Activated CD4-positive, alpha-beta T cell treated with anti-CD3 and anti-CD28 coated beads, Interleukin-2, amount 50 U/mL, for 48 hours (primary cell): ENCODE measurements at regions not wholly inside any gene's neighbourhood (a gene's known extent, or its start where the extent isn't known, plus 50 kb on each side); places are given as distances from the start of the nearest gene placed in this dataset.
"Not testable (repeated sequence)": the region's sequence is repeated elsewhere in the genome, so short reads cannot be mapped to it uniquely, and the experiment has no call there.

Experiments used
- DNase-seq, 2 experiments: peaks; one replicate each; pipeline ENCODE4 v3.0.0-alpha.2; 2020

- DNase-seq, result no peak
Measured at GRCh38 chr5:35561396-35561795, 56.3 kb upstream of the SPEF2 start.

GRCh38 chr5:35557748-35558147, 59.9 kb upstream of the SPEF2 start:
- DNase-seq, result no peak

- no peak for DNase-seq
Measured at GRCh38 chr5:35557199-35557598, 60.5 kb upstream of the SPEF2 start.

- no peak for DNase-seq
Measured at GRCh38 chr5:35554016-35554415, 63.6 kb upstream of the SPEF2 start.

GRCh38 chr5:35545190-35545589, 72.5 kb upstream of the SPEF2 start:
- DNase-seq, result no peak

- no peak for DNase-seq
Measured at GRCh38 chr5:35543408-35543807, 74.3 kb upstream of the SPEF2 start.

- DNase-seq, result no peak
Measured at GRCh38 chr5:35540002-35540401, 77.7 kb upstream of the SPEF2 start.

GRCh38 chr5:35538198-35538931, 79.3 kb upstream of the SPEF2 start:
- DNase-seq, result no peak

GRCh38 chr5:35533156-35533555, 84.5 kb upstream of the SPEF2 start:
- no peak for DNase-seq

GRCh38 chr5:35531553-35531952, 86.1 kb upstream of the SPEF2 start:
- not testable (repeated sequence) for DNase-seq

- DNase-seq, result no peak
Measured at GRCh38 chr5:35518104-35518503, 99.6 kb upstream of the SPEF2 start.

- DNase-seq, result no peak
Measured at GRCh38 chr5:35516271-35516670, 101.4 kb upstream of the SPEF2 start.

- no peak for DNase-seq
Measured at GRCh38 chr5:35513612-35514011, 104.1 kb upstream of the SPEF2 start.

- no peak for DNase-seq
Measured at GRCh38 chr5:35502206-35502605, 115.5 kb upstream of the SPEF2 start.

- DNase-seq, result no peak
Measured at GRCh38 chr5:35488791-35489190, 128.9 kb upstream of the SPEF2 start.

- DNase-seq, result no peak
Measured at GRCh38 chr5:35488055-35488454, 129.6 kb upstream of the SPEF2 start.

- DNase-seq, result no peak
Measured at GRCh38 chr5:35487233-35488025, 130.2 kb upstream of the SPEF2 start.

- no peak for DNase-seq
Measured at GRCh38 chr5:35485487-35485886, 132.2 kb upstream of the SPEF2 start.

GRCh38 chr5:35484241-35484640, 133.4 kb upstream of the SPEF2 start:
- DNase-seq, result no peak

GRCh38 chr5:35483780-35484179, 133.9 kb upstream of the SPEF2 start:
- no peak for DNase-seq

GRCh38 chr5:35483191-35483590, 134.5 kb upstream of the SPEF2 start:
- DNase-seq, result no peak

GRCh38 chr5:35482167-35482755, 135.4 kb upstream of the SPEF2 start:
- DNase-seq, result no peak

- no peak for DNase-seq
Measured at GRCh38 chr5:35478856-35479682, 138.6 kb upstream of the SPEF2 start.
